ENCODE measurements at regions not wholly inside any gene's neighbourhood (a gene's known extent, or its start where the extent isn't known, plus 50 kb on each side); places are given as distances from the start of the nearest gene placed in this dataset.

DNA sequence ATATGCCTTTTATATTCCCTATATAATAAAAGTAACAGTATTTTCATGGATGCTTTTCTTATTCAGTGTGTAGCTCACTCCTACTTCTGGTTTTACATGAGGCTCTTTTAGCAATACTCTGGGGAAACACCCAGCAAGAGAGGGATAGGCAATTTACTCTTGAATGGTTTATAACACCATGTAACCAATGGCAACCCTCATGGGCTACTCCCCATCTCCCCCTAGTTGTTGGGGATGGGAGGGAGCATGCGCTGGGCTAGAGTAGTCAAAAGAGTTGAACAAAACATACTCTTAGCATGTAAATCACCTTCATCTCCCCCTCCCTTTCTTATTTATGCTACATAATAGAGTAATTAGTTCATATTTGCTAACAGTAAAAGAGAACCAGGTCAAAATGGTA is 140.1 kb upstream of the LRFN2 start:
- CTCF ChIA-PET: no interaction called here
- WGBS (ENCODE audit: missing lambda C conversion rate): 92% methylated on average over 1 of the region's 1 CpG
- FAIRE-seq: no peak

DNA sequence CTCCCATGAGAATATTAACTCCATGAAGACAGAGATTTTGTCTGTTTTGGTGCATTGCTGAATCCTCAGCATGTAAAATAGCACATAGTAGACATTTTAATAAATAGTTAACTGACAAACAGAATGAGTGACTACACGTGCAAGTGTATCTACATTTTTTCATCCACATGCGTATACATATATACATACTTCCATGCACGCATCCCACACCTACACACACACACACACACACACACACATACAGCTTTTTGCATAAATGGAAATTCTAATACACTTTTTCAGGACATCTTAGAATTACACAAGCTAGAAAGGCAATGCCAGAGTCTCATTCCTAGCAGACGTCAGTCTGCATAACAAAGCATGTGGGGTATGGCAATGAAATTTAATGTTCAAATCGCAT is 139.7 kb upstream of the LRFN2 start:
- Histone ChIP-seq H3K4me1 (no peaks in the 10 kb centered on the region), H3K4me3 (no peak overlapping the region), H3K4me2 (no peak overlapping the region), H3K9me3 (no peaks in the 10 kb centered on the region), H3K27ac (no peak overlapping the region)
- ChIA-PET CTCF (interaction anchor here (1.5 kb wide), 1 partner anchor 8 kb away, joined by 3 read pairs; no protein-coding TSS in a partner anchor), POLR2A (no interaction called here)
- FAIRE-seq (no peak), DNase-seq (ENCODE audit: low read depth in 1 of 2, low spot score in 1 of 2) (no peak), ATAC-seq (no peak)
- TF ChIP-seq KDM5A (IDR thresholded peaks at IDR 0.05): no peak
- TF ChIP-seq, protein P1, sequence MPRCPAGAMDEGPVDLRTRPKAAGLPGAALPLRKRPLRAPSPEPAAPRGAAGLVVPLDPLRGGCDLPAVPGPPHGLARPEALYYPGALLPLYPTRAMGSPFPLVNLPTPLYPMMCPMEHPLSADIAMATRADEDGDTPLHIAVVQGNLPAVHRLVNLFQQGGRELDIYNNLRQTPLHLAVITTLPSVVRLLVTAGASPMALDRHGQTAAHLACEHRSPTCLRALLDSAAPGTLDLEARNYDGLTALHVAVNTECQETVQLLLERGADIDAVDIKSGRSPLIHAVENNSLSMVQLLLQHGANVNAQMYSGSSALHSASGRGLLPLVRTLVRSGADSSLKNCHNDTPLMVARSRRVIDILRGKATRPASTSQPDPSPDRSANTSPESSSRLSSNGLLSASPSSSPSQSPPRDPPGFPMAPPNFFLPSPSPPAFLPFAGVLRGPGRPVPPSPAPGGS (IDR thresholded peaks at IDR 0.05): no peak
- TF ChIP-seq SMC3 (IDR thresholded peaks at IDR 0.05): no peak
- TF ChIP-seq MAFK (IDR thresholded peaks at IDR 0.05; ENCODE audit: partially characterized antibody): no peak
- TF ChIP-seq ZSCAN20 (CRISPR knock-in tag; IDR thresholded peaks at IDR 0.05): no peak
- no peak for TF ChIP-seq GATA3 (IDR thresholded peaks at IDR 0.05; ENCODE audit: borderline replicate concordance)
- no peak for TF ChIP-seq TP53 (CRISPR knock-in tag; IDR thresholded peaks at IDR 0.05)
- no peak for TF ChIP-seq NR3C1 (IDR thresholded peaks at IDR 0.05)
- no peak for TF ChIP-seq MAZ (IDR thresholded peaks at IDR 0.05; ENCODE audit: borderline replicate concordance, low read depth, low read length)
- TF ChIP-seq CBX8 (IDR thresholded peaks at IDR 0.05): no peak
- no peak for TF ChIP-seq CEBPB (IDR thresholded peaks at IDR 0.05)
- no peak for TF ChIP-seq HOXA7 (CRISPR knock-in tag; IDR thresholded peaks at IDR 0.05)
- TF ChIP-seq HOXB5 (CRISPR knock-in tag; IDR thresholded peaks at IDR 0.05): no peak
- TF ChIP-seq, protein P2, sequence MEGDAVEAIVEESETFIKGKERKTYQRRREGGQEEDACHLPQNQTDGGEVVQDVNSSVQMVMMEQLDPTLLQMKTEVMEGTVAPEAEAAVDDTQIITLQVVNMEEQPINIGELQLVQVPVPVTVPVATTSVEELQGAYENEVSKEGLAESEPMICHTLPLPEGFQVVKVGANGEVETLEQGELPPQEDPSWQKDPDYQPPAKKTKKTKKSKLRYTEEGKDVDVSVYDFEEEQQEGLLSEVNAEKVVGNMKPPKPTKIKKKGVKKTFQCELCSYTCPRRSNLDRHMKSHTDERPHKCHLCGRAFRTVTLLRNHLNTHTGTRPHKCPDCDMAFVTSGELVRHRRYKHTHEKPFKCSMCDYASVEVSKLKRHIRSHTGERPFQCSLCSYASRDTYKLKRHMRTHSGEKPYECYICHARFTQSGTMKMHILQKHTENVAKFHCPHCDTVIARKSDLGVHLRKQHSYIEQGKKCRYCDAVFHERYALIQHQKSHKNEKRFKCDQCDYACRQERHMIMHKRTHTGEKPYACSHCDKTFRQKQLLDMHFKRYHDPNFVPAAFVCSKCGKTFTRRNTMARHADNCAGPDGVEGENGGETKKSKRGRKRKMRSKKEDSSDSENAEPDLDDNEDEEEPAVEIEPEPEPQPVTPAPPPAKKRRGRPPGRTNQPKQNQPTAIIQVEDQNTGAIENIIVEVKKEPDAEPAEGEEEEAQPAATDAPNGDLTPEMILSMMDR (IDR thresholded peaks at IDR 0.05): no peak
- no peak for TF ChIP-seq ELK1 (IDR thresholded peaks at IDR 0.05; ENCODE audit: low read depth, low read length)
- WGBS (ENCODE audit: missing lambda C conversion rate): 79% methylated on average over 5 of the region's 5 CpGs

More for the DNA sequence above, 140.1 kb upstream of the LRFN2 start:
- DNase-seq (ENCODE audit: low read depth in 1 of 2, low spot score in 1 of 2): no peak
- Histone ChIP-seq H3K4me3 (no peak overlapping the region), H3K4me1 (no peaks in the 10 kb centered on the region), H3K9me3 (no peaks in the 10 kb centered on the region), H3K27ac (no peak overlapping the region), H3K4me2 (no peak overlapping the region)
- POLR2A ChIA-PET: no interaction called here
- TF ChIP-seq NR3C1 (IDR thresholded peaks at IDR 0.05) (no peak), ZFP36 (IDR thresholded peaks at IDR 0.05; ENCODE audit: borderline replicate concordance, partially characterized antibody) (no peak), SREBF2 (IDR thresholded peaks at IDR 0.05) (no peak)
- no peak for ATAC-seq

- no peak for DNase-seq (ENCODE audit: low read depth in 1 of 2, low spot score in 1 of 2)
- H3K9me3 ChIP-seq: no peaks in the 10 kb centered on the region
- no peak for ATAC-seq
- no peak overlapping the region for H3K27ac ChIP-seq
- TF ChIP-seq SMC3 (IDR thresholded peaks at IDR 0.05) (no peak), CHD4 (IDR thresholded peaks at IDR 0.05; ENCODE audit: borderline replicate concordance) (no peak)
- no peak for FAIRE-seq
- no peak overlapping the region for H3K4me3 ChIP-seq
- CTCF ChIA-PET: interaction anchor here (0.7 to 1.5 kb wide), 2 partner anchors 9 to 303 kb away, joined by 3 read pairs; no protein-coding TSS in a partner anchor
- 52% methylated on average over 2 of the region's 2 CpGs for WGBS (ENCODE audit: missing lambda C conversion rate)
- no peaks in the 10 kb centered on the region for H3K4me1 ChIP-seq
- H3K4me2 ChIP-seq: no peak overlapping the region
- POLR2A ChIA-PET: no interaction called here
Measured at GRCh38 chr6:40725390-40725789, 138.2 kb upstream of the LRFN2 start.

DNA sequence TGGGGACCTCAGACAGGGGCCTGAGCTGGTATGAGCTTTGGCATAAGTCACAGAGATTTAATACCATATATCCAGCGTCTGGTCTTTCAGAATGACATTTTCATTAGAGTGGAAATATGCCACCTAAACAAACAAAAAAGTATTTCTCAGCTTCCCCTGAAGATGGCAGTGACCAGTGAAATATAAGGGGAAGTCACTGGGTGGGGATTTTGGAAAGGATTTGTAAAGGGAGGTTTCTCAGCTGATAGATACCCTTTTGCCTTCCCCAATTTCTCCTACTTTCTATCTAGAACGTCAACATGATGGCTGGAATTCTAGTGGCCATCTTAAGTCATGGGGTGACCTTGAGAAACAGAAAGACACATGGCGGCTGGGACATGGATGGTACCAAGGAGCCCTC is 137.7 kb upstream of the LRFN2 start:
- no peak for ATAC-seq
- TF ChIP-seq SREBF2 (IDR thresholded peaks at IDR 0.05) (no peak), HOXB5 (CRISPR knock-in tag; IDR thresholded peaks at IDR 0.05) (no peak)
- Histone ChIP-seq H3K4me2 (no peak overlapping the region), H3K27ac (no peak overlapping the region), H3K9me3 (no peaks in the 10 kb centered on the region), H3K4me3 (no peak overlapping the region), H3K4me1 (no peaks in the 10 kb centered on the region)
- ChIA-PET POLR2A (no interaction called here), CTCF (no interaction called here)
- WGBS (ENCODE audit: missing lambda C conversion rate): 65% methylated on average over 3 of the region's 3 CpGs
- no peak for FAIRE-seq
- no peak for DNase-seq (ENCODE audit: low read depth in 1 of 2, low spot score in 1 of 2)
